ENCODE measurements at regions not wholly inside any gene's neighbourhood (a gene's known extent, or its start where the extent isn't known, plus 50 kb on each side); places are given as distances from the start of the nearest gene placed in this dataset.

DNA sequence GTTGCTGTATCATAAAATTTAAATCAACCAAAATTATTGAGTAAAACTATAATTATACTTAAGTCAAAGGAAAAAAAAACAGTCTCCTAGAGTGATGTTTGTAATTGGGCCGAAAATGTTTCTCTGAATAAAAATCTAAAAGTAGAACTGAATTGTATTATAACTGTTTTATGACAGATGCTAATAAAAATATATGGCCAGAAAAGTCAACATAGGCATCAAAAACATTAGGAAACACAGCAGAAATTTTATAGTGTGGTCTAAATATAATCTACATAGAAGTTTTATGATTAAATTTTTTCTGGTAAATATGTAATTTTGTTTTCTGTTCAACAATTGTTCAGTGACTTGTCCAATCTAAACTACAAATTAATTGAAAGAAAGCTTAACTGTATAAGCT is 277.8 kb downstream of the ALX1 start:
- Histone ChIP-seq H3K36me3 (no peaks in the 10 kb centered on the region), H3K9me3 (replicated peaks) (no peaks in the 10 kb centered on the region), H3K27ac (no peak overlapping the region), H3K27me3 (replicated peaks) (no peaks in the 10 kb centered on the region), H3K4me3 (no peak overlapping the region), H3K4me1 (replicated peaks) (no peaks in the 10 kb centered on the region)
- no peak for DNase-seq (ENCODE audit: low read depth in 1 of 2, low spot score in 2 of 2)

DNA sequence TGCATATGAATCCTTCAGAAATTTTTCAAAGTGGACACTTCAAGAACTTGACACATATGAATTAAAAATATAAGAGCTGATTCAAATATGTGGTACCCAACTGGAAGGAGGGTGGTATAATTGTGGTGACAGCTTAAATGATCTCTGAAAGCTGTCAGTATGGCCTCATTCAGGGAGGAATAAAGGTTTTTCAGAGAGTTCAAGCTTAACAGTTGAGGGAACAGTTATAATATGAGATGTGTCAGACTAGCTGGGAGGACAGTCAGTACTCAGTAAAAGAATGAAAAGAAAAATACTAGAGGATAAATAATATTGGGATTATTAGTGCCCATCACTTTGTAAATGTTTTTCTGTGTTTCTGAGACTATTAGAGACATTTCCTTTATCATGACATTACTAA is 277.5 kb downstream of the RASSF9 start:
- H3K27ac ChIP-seq = no peak overlapping the region
- H3K4me1 ChIP-seq (replicated peaks) = no peaks in the 10 kb centered on the region
- H3K9me3 ChIP-seq (replicated peaks) = no peaks in the 10 kb centered on the region
- DNase-seq (ENCODE audit: low read depth in 1 of 2, low spot score in 2 of 2) = no peak
- H3K27me3 ChIP-seq (replicated peaks) = no peaks in the 10 kb centered on the region
- H3K36me3 ChIP-seq = no peaks in the 10 kb centered on the region
- no peak overlapping the region for H3K4me3 ChIP-seq

DNA sequence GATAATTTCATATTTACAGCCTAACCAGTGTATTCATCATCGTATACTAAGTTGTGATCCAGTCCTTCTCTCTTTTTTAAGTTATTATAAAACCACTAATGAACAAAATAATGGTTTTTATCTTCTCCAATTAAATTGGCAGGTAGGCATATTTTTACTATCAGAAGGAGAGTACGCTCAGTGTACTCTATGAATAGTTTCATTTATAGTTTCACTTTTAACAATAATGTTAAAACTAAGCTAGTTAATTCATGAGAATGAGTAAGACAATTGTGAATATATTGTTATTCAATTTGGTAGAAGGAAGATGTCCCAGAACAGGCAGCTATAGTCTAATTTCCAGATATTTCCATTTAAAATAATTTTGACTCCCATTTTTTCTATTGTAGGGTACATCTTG is 277.1 kb downstream of the RASSF9 start:
- Histone ChIP-seq H3K27ac (no peak overlapping the region), H3K4me3 (no peak overlapping the region), H3K27me3 (replicated peaks) (no peaks in the 10 kb centered on the region), H3K4me1 (replicated peaks) (no peaks in the 10 kb centered on the region), H3K36me3 (no peaks in the 10 kb centered on the region), H3K9me3 (replicated peaks) (no peaks in the 10 kb centered on the region)
- no peak for DNase-seq (ENCODE audit: low read depth in 1 of 2, low spot score in 2 of 2)

DNA sequence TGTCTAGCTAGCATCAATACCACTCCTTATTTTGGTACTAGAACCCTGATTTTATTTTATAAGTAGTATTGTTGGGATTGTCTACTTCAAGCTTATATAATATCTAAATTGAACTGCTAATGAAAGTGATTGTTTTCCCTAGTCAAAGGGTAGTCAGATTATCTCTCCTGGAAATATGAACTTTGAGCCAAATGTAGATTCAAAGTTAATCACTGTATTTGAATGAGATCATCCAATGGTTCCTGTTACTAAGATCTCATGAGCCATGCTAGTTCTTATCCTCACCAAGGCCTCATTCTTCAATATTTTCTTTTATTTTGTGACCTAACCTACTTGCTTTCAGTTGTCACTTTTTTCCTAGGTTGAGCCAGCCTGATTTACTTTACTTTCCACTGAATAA is 276.7 kb downstream of the RASSF9 start:
- H3K9me3 ChIP-seq (replicated peaks) = no peaks in the 10 kb centered on the region
- H3K36me3 ChIP-seq = no peaks in the 10 kb centered on the region
- no peaks in the 10 kb centered on the region for H3K27me3 ChIP-seq (replicated peaks)
- no peak overlapping the region for H3K4me3 ChIP-seq
- DNase-seq (ENCODE audit: low read depth in 1 of 2, low spot score in 2 of 2) = no peak
- no peaks in the 10 kb centered on the region for H3K4me1 ChIP-seq (replicated peaks)
- no peak overlapping the region for H3K27ac ChIP-seq

DNA sequence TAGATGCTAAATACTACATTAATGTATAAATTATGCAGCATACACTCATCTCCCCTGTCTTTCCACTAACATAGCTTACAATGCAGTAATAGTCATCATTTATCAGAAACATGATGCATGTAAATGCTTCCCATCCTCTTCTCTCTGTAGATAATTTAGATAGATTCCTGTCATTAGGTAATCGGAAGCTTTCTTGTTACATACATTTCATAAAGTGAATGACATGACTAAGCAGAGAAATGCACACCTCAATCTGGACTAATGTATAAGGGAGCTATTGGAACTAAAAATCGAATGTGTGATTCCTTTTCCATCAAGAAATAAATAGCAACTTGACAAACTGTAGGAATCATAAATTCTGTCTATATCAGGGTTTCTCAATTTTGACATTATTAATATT is 273.4 kb downstream of the RASSF9 start:
- Histone ChIP-seq H3K4me1 (replicated peaks) (no peaks in the 10 kb centered on the region), H3K9me3 (replicated peaks) (no peaks in the 10 kb centered on the region), H3K27me3 (replicated peaks) (no peaks in the 10 kb centered on the region), H3K36me3 (no peaks in the 10 kb centered on the region), H3K27ac (no peak overlapping the region), H3K4me3 (no peak overlapping the region)
- DNase-seq (ENCODE audit: low read depth in 1 of 2, low spot score in 2 of 2) = no peak

DNA sequence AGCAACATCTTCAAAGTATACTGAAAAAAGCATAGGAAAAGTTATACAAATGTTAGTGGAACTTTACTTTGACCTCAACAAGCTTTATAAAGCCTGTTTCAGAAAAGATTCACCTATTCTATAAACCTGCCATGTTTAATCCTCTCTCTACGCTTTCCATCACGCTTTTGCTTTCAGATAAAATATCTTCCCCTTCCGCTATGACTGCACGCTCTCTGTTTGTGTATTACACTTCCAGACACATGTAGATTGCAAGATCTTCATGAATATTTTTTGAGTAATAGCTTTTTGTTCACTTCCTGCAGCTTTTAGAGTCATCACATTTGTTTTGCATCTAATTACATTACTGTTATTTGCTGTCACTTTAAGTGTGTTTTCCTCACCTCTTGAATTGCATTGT is 271.4 kb downstream of the RASSF9 start:
- no peak overlapping the region for H3K27ac ChIP-seq

DNA sequence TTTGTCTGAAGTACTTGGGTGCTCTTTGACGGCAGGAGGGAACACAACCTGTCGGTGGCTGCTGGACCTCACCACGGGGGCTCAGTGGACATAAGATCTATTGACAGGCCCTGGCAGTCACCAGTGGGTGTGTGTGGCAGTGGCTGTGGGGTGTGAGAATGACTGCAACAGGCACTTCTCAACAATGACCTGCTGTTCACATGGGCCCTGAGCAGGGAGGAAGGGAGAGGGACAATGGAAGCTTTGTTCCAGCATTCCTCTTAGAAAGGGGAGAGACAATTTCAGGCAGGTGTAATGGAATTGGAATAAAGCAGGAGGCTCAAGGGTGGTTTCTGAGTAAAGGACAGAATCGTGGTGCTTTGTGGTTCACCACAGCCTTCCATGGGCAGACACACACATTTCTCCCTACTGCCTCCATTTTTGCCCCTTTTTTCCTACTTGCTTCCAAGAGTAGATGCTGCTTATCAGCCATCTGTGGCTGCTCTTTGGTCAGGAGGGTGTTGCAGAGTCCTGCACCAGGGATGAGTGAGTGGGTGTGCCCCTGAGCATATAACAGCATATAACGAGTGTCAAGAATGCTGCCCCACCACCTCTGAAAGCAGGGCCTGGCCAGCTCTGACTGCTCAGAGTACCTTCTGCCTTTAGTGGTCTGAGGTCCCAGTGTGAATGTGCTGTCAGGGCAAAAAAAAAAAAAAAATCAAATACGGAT is 267.7 kb downstream of the RASSF9 start:
- Histone ChIP-seq H3K9me3 (replicated peaks) (no peaks in the 10 kb centered on the region), H3K27ac (no peak overlapping the region), H3K4me1 (replicated peaks) (no peaks in the 10 kb centered on the region), H3K4me3 (no peak overlapping the region), H3K27me3 (replicated peaks) (no peaks in the 10 kb centered on the region), H3K36me3 (no peaks in the 10 kb centered on the region)
- no peak for DNase-seq (ENCODE audit: low read depth in 1 of 2, low spot score in 2 of 2)

More for the DNA sequence above, 271.4 kb downstream of the RASSF9 start:
- H3K36me3 ChIP-seq = no peaks in the 10 kb centered on the region
- DNase-seq (ENCODE audit: low read depth in 1 of 2, low spot score in 2 of 2) = no peak
- H3K27me3 ChIP-seq (replicated peaks) = no peaks in the 10 kb centered on the region
- no peak overlapping the region for H3K4me3 ChIP-seq
- H3K9me3 ChIP-seq (replicated peaks) = no peaks in the 10 kb centered on the region
- no peaks in the 10 kb centered on the region for H3K4me1 ChIP-seq (replicated peaks)

DNA sequence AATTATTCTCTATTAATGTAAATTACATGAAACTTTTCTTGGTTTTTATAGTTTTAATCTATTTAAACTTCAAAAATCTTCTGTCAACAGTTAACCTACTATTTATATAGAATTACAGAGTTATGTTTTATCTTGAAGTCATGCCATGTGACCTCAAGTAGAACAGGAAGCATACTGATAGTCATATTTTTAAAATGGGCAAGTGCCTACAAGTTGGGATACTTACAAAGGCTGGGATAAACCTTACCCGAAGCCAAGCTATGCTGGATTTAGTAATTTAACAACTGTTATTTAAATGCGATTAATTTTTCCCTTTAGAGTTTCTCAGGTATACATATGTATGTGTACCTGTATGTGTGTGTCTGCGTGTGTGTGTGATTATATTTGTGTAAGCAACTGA is 266.9 kb downstream of the RASSF9 start:
- no peaks in the 10 kb centered on the region for H3K9me3 ChIP-seq (replicated peaks)
- no peak for DNase-seq (ENCODE audit: low read depth in 1 of 2, low spot score in 2 of 2)

DNA sequence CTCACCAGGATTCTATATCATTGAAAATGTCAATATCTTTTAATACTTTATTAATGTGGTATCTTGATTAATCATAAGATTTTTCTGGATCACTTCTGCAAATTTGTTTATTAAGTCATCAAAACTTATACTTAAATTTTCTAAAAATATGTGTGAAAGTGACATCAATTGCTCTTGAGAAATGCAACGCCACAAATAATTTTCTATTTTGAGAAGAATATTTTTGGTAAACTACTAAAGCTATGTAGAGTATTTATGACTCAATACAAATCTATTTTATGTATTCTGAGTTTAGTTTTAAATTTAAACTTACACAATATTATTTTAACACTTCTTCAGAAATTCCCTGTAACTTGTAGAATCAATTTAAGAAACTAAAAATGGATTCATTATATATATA is 263.3 kb downstream of the RASSF9 start:
- H3K27me3 ChIP-seq (replicated peaks) = no peaks in the 10 kb centered on the region
- no peak for DNase-seq (ENCODE audit: low read depth in 1 of 2, low spot score in 2 of 2)
- H3K9me3 ChIP-seq (replicated peaks) = no peaks in the 10 kb centered on the region
- no peaks in the 10 kb centered on the region for H3K4me1 ChIP-seq (replicated peaks)
- H3K36me3 ChIP-seq = no peaks in the 10 kb centered on the region
- no peak overlapping the region for H3K27ac ChIP-seq
- H3K4me3 ChIP-seq = no peak overlapping the region

More for the DNA sequence above, 266.9 kb downstream of the RASSF9 start:
- Histone ChIP-seq H3K27ac (no peak overlapping the region), H3K4me1 (replicated peaks) (no peaks in the 10 kb centered on the region), H3K36me3 (no peaks in the 10 kb centered on the region), H3K27me3 (replicated peaks) (no peaks in the 10 kb centered on the region), H3K4me3 (no peak overlapping the region)

DNA sequence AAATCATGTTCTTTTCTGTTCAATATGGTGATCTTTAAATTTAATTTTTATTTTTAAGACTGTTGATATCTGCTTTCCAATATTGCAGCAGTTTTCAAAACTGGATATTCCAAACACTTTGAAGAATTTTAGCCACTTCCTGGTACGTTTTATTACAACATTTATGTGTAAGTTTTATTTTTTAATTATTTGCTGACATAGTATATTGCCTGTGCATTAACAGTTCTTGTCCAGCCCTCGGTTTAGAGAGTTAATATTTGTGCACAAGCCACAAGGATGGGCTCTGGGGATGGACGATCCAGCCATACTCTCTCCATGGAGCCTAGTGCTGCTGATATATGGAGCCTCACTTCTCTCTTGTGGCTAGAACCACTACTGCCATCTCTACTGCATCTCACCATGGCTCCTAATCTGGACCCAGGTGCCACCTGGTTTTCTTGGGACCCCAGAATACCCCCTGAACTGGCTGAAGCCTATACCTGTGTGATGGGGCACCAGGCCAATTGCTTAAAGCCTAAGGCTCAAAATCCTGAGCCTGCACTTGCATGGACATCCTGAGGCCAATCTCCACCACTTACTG is 262.5 kb downstream of the RASSF9 start:
- H3K9me3 ChIP-seq (replicated peaks) = no peaks in the 10 kb centered on the region
- H3K27ac ChIP-seq = no peak overlapping the region
- H3K36me3 ChIP-seq = no peaks in the 10 kb centered on the region
- DNase-seq (ENCODE audit: low read depth in 1 of 2, low spot score in 2 of 2) = no peak
- H3K4me3 ChIP-seq = no peak overlapping the region
- H3K27me3 ChIP-seq (replicated peaks) = no peaks in the 10 kb centered on the region
- no peaks in the 10 kb centered on the region for H3K4me1 ChIP-seq (replicated peaks)

DNA sequence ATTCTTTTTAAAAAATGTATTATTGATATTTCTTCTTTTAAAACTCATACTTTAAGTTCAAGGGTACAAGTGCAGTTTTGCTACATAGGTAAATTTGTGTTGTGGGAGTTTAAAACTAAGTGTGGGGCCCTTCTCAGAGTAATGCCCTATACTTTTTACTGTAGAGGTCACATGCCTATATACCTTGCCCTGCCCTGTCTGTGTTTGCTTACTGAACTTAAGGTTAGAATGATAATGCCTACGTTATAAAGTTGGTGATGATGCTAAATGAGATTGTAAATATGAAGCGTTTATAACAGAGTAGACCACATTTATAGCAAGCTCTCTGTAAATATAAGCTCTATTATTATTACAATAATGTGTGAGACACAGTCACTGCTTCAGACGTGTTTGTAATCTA is 261.9 kb downstream of the RASSF9 start:
- Histone ChIP-seq H3K36me3 (no peaks in the 10 kb centered on the region), H3K27ac (no peak overlapping the region), H3K27me3 (replicated peaks) (no peaks in the 10 kb centered on the region), H3K4me3 (no peak overlapping the region), H3K4me1 (replicated peaks) (no peaks in the 10 kb centered on the region), H3K9me3 (replicated peaks) (no peaks in the 10 kb centered on the region)
- DNase-seq (ENCODE audit: low read depth in 1 of 2, low spot score in 2 of 2) = no peak

DNA sequence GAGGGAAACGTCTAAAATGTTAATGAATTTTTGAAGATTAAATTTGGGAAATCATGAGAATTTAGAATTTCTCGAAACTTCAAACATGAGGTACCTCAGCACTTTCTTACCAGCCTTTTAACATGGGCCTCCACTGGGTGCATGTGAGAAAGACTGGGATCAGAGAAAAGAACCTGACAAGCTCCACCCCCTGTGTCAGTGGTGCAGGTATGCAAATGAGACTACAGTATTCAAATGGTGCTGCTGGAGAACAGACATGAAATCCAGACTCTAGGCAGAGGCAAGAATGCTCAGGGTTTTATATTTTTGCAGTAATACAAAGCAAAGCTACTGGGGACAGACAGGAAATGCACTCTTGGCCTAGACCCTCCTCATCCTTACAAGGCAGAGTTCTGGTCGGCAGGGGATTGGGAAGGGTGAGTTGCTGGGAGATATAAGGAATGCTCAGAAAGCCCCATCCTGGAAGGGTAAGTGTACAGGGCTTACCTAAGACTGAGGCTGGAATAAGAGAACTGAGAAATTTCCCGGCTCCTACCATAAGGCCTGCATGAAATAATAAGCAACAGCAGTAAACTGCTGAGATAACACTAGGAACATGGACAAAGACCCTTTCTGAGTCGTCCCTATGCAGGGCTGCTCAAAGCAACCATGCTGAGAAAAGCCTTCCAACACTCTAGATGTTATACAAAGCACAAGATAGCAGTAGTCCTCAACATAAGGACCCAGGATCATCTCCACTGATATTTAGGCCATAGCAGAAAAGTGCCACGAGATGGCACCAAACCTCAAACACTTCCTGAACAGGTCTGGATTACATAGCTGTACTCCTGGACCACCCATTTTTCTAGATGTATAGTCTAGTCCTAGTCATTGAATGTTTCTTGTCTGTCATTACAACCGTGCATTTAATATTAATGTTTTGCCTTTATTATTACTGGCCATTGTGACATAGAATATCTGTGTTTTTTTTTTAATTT is 260.8 kb downstream of the RASSF9 start:
- Histone ChIP-seq H3K36me3 (no peaks in the 10 kb centered on the region), H3K4me1 (replicated peaks) (no peaks in the 10 kb centered on the region), H3K27me3 (replicated peaks) (no peaks in the 10 kb centered on the region), H3K4me3 (no peak overlapping the region), H3K27ac (no peak overlapping the region), H3K9me3 (replicated peaks) (no peaks in the 10 kb centered on the region)
- DNase-seq (ENCODE audit: low read depth in 1 of 2, low spot score in 2 of 2) = peak in 1 of 2 experiments; percentile 5

DNA sequence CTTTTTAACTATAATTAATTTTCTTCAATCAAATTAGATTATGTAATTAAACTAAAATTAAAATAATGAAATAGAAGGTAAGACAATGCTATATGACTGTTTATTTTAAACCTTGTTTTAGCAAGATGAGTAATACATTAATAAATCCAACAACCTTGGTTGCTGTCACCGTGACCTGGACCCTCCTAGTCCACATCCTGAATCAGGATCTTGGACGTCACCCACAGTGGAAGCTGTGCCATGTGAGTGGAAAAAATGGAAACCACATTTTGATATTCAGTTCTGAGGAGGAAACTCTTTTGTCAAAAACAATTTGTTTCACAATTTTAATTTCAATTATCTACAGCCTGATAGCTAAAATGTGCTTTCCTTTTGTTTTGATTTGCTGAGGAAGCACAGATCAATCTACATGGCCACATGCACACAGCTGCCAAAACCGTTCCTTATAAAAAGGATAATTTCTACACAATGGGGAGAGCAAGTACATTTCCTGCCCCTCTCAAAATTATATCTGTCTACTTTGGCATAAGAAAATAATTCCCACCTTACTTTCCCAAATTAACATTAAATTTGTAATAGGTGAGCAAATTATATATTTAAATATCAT is 255.5 kb downstream of the RASSF9 start:
- Histone ChIP-seq H3K27ac (no peak overlapping the region), H3K36me3 (no peaks in the 10 kb centered on the region), H3K4me1 (replicated peaks) (no peaks in the 10 kb centered on the region), H3K9me3 (replicated peaks) (no peaks in the 10 kb centered on the region), H3K27me3 (replicated peaks) (no peaks in the 10 kb centered on the region), H3K4me3 (no peak overlapping the region)
- no peak for DNase-seq (ENCODE audit: low read depth in 1 of 2, low spot score in 2 of 2)

DNA sequence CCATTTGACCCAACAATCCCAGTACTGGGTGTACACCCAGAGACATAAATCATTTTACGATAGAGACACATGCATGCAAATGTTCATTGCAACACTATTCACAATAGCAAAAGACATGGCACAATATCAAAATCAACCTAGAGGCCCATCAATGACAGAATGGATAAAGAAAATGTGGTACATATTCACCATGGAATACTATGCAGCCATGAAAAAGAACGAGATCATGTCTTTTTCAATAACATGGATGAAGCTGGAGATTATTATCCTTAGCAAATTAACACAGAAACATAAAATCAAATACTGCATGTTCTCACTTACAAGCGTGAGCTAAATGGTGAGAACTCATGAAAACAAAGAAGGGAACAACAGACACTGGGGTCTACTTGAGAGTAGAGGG is 249.1 kb downstream of the RASSF9 start:
- H3K4me1 ChIP-seq (replicated peaks) = no peaks in the 10 kb centered on the region
- no peak overlapping the region for H3K4me3 ChIP-seq
- H3K9me3 ChIP-seq (replicated peaks) = no peaks in the 10 kb centered on the region
- H3K36me3 ChIP-seq = no peaks in the 10 kb centered on the region
- no peaks in the 10 kb centered on the region for H3K27me3 ChIP-seq (replicated peaks)
- DNase-seq (ENCODE audit: low read depth in 1 of 2, low spot score in 2 of 2) = no peak
- H3K27ac ChIP-seq = no peak overlapping the region
